Esophagus muscularis mucosa (tissue), 3 donors: ENCODE measurements at regions not wholly inside any gene's neighbourhood (a gene's known extent, or its start where the extent isn't known, plus 50 kb on each side); places are given as distances from the start of the nearest gene placed in this dataset.

Experiments
- POLR2A ChIP-seq: fragments of 450-650 bp; IDR thresholded peaks from one replicate; pipeline ENCODE4 v1.6.1; 2017; ENCODE audit warnings: antibody characterized with exemption, moderate library complexity, mild to moderate bottlenecking, low read depth
- POLR2AphosphoS5 ChIP-seq, 2 donors: sonication (generic); formaldehyde crosslinking; IDR thresholded peaks; one replicate each; pipeline ENCODE4 v1.6.1; 2017; ENCODE audit warnings: antibody characterized with exemption in 2 of 2
- TF ChIP-seq, protein P1 (sequence below), 3 experiments: fragments of 200-600 bp in 2 of 3; fragments of 450-650 bp in 1 of 3; sonication (generic) in 2 of 3; IDR thresholded peaks; one replicate each; pipeline ENCODE4 v1.5.1; 2017 to 2019; ENCODE audit warnings: antibody characterized with exemption in 3 of 3, mild to moderate bottlenecking in 2 of 3, moderate library complexity in 1 of 3

DNA sequence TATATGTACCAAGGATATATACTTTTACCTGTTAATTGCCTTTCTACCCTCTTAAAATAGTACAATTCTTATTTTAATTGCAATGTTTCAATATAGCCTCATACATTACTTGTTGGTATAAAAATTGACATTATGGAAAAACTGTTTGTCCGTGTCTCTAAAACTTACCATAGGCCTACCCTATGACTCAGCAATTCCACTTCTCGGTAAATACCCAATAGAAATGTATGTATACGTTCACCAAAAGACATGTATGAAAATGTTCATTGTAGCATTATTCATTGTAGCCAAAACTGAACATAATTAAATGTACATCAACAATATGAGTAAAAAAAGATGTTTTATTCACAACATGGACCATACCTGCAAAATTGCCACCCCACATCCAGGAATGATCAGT, 679.2 kb upstream of the UBE2E2 start:
- TF ChIP-seq, protein P1, sequence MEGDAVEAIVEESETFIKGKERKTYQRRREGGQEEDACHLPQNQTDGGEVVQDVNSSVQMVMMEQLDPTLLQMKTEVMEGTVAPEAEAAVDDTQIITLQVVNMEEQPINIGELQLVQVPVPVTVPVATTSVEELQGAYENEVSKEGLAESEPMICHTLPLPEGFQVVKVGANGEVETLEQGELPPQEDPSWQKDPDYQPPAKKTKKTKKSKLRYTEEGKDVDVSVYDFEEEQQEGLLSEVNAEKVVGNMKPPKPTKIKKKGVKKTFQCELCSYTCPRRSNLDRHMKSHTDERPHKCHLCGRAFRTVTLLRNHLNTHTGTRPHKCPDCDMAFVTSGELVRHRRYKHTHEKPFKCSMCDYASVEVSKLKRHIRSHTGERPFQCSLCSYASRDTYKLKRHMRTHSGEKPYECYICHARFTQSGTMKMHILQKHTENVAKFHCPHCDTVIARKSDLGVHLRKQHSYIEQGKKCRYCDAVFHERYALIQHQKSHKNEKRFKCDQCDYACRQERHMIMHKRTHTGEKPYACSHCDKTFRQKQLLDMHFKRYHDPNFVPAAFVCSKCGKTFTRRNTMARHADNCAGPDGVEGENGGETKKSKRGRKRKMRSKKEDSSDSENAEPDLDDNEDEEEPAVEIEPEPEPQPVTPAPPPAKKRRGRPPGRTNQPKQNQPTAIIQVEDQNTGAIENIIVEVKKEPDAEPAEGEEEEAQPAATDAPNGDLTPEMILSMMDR (IDR thresholded peaks at IDR 0.05): no peak
- no peak for TF ChIP-seq POLR2A
- no peak for TF ChIP-seq POLR2AphosphoS5 (IDR thresholded peaks at IDR 0.05)
